Nephron progenitor cell (in vitro differentiated cells): ENCODE measurements at regions not wholly inside any gene's neighbourhood (a gene's known extent, or its start where the extent isn't known, plus 50 kb on each side); places are given as distances from the start of the nearest gene placed in this dataset.

Experiments
- DNase-seq: peaks from one replicate; pipeline ENCODE4 v3.0.0; 2021
- H3K27ac Mint-ChIP-seq: 2 replicates; pipeline ENCODE4 v1.8.0; 2021; ENCODE audit warnings: mild to moderate bottlenecking, moderate library complexity, mixed read lengths
- H3K27me3 Mint-ChIP-seq: 2 replicates; pipeline ENCODE4 v1.8.0; 2021; ENCODE audit warnings: mild to moderate bottlenecking, low read depth, mixed read lengths; ENCODE audit not compliant: poor library complexity
- H3K36me3 Mint-ChIP-seq: 2 replicates; pipeline ENCODE4 v1.8.0; 2021; ENCODE audit warnings: low read depth, mixed read lengths
- H3K4me1 Mint-ChIP-seq: 2 replicates; pipeline ENCODE4 v1.8.0; 2021; ENCODE audit warnings: mixed read lengths
- H3K4me3 Mint-ChIP-seq: 2 replicates; pipeline ENCODE4 v1.8.0; 2021; ENCODE audit warnings: mild to moderate bottlenecking, moderate library complexity, mixed read lengths
- H3K9me3 Mint-ChIP-seq: 2 replicates; pipeline ENCODE4 v1.8.0; 2021; ENCODE audit warnings: mild to moderate bottlenecking, moderate library complexity, mixed read lengths
- TF ChIP-seq, protein P1 (sequence below): fragments of 200-600 bp; sonication (generic); IDR thresholded peaks from 2 replicates; pipeline ENCODE4 v1.5.0; 2021; ENCODE audit warnings: antibody characterized with exemption

DNA sequence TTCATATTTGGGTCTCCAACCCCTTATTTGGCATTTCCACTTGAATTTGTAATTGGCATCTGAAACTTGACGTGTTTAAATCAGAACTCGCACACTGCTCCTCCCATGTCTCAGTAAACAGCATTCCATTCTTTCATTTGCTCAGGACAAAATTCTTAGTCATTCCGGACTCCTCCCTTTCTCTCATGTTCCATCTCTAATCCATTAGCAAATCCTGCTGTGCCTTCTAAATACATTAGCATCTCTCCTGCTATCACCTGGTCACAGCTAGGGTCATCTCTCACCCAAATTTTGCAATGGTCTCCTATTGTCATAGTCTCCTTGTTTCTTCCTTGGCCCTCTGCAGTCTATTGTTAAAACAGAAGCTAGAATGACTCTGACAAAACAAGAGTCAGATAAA lies 119.9 kb upstream of the CADPS start:
- Mint-ChIP-seq H3K9me3 (no peaks in the 10 kb centered on the region), H3K27me3 (no peaks in the 10 kb centered on the region), H3K4me3 (no peak overlapping the region), H3K27ac (no peak overlapping the region), H3K4me1 (peaks cover 7% of the 10 kb centered on the region), H3K36me3 (no peaks in the 10 kb centered on the region)
- DNase-seq, result no peak
- TF ChIP-seq, protein P1, sequence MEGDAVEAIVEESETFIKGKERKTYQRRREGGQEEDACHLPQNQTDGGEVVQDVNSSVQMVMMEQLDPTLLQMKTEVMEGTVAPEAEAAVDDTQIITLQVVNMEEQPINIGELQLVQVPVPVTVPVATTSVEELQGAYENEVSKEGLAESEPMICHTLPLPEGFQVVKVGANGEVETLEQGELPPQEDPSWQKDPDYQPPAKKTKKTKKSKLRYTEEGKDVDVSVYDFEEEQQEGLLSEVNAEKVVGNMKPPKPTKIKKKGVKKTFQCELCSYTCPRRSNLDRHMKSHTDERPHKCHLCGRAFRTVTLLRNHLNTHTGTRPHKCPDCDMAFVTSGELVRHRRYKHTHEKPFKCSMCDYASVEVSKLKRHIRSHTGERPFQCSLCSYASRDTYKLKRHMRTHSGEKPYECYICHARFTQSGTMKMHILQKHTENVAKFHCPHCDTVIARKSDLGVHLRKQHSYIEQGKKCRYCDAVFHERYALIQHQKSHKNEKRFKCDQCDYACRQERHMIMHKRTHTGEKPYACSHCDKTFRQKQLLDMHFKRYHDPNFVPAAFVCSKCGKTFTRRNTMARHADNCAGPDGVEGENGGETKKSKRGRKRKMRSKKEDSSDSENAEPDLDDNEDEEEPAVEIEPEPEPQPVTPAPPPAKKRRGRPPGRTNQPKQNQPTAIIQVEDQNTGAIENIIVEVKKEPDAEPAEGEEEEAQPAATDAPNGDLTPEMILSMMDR, result no peak

DNA sequence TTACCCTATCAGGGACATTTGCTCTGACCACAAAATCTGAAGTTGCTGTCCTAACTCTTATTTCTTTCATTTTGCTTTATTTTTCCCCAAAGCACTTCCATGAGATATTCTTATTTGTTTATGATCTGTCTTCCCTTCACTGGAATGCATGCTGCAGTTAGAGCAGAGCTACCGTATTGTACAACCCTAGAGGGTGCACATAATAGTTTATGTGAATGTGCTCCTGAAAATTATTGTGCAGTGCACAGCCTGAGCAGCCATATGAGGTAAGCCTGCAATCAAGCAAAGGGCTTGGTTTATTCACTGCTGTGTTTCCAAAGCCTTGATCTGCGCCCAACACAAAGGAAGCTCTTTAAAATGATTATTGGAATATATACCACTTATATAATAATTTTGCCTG lies 120.3 kb upstream of the CADPS start:
- DNase-seq, result no peak
- no peak overlapping the region for H3K4me3 Mint-ChIP-seq
- H3K27me3 Mint-ChIP-seq, result no peaks in the 10 kb centered on the region
- H3K4me1 Mint-ChIP-seq, result peaks cover 3% of the 10 kb centered on the region
- no peaks in the 10 kb centered on the region for H3K36me3 Mint-ChIP-seq
- H3K27ac Mint-ChIP-seq, result no peak overlapping the region
- no peaks in the 10 kb centered on the region for H3K9me3 Mint-ChIP-seq
- TF ChIP-seq, protein P1, result no peak

DNA sequence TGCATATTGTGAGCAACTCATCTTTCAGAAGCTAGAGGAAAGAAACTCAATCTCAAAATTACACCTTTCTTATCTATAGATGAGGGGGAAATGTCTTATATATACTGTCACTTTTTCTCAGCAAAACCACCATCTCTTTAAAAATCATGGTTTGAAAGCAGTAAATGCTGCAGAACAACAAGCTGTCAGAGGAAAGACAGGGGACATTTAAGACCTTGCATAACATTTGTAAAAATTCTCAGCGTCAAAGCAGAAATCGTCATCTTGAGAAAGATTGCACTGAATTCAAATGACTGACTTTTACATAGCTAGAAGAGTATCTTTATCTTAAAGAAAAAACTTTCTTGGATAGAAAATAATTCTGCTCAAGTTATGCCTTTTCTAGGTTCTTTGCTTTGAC lies 122.2 kb upstream of the CADPS start:
- Mint-ChIP-seq H3K36me3 (no peaks in the 10 kb centered on the region), H3K9me3 (peaks cover under 1% of the 10 kb centered on the region), H3K27me3 (no peaks in the 10 kb centered on the region), H3K27ac (no peak overlapping the region), H3K4me3 (no peak overlapping the region), H3K4me1 (no peaks in the 10 kb centered on the region)
- TF ChIP-seq, protein P1, result no peak
- no peak for DNase-seq

DNA sequence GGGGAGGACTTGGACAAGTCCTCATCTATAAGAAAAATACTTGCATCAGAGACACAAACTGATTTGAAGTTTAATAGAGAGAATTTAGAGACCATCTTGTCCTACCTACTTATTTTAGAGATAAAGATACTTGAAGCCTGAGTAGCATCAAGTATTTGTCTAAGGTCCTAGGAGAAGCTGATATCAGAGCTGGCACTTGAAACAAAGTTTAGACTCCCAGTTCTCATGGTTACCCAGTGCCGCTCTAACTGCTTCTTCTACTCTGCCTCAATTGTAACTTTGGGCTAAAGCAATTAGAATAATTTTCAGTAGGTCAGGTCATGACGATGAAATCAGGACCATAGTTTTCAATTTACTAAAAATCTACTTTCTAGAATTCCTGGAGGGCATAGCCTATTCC lies 123.9 kb upstream of the CADPS start:
- TF ChIP-seq, protein P1, result no peak
- Mint-ChIP-seq H3K36me3 (peaks cover 4% of the 10 kb centered on the region), H3K27me3 (no peaks in the 10 kb centered on the region), H3K4me1 (no peaks in the 10 kb centered on the region), H3K27ac (no peak overlapping the region), H3K9me3 (peaks cover 14% of the 10 kb centered on the region), H3K4me3 (no peak overlapping the region)
- DNase-seq, result no peak

DNA sequence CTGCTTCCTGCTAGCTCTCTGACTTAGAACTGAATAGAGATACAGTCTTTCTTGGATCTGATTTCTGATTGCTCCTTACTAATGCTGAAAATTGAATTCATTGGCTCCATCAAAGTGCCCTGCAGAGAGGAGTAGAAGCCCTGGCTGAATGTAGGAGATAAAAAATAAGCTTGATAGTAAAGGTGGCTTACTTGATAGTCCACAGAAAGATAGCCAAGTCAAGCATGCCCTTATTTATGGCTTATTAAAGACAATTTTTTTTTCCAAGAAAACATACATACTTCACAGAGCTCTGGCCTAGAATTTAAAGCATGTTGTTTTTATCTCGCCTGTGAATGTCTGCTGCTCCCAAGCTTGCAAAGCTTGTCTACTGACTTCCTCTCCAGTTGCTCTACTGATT lies 124.6 kb upstream of the CADPS start:
- TF ChIP-seq, protein P1, result no peak
- Mint-ChIP-seq H3K9me3 (peaks cover 18% of the 10 kb centered on the region), H3K27me3 (peaks cover 3% of the 10 kb centered on the region), H3K36me3 (peaks cover 4% of the 10 kb centered on the region), H3K4me3 (no peak overlapping the region), H3K27ac (no peak overlapping the region), H3K4me1 (no peaks in the 10 kb centered on the region)
- DNase-seq, result no peak

DNA sequence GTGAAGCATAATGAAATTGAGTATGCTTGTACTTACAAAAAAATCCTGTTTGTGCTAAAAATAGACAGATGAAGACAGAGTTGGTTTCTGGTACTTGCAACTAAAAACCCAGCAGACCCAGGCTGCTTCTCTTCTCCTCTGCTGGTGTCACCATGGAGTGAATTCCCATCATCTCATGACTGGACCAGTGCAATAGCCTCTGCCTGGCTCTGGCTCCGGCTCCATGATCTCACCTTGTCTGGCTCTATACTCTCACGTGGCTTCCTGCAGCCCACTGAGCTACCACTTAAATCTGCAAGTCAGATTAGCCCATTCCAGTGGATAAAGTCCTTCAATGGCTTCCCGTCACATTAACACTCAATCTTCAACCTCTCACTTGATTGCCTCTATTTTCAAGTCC lies 129.2 kb upstream of the CADPS start:
- TF ChIP-seq, protein P1, result no peak
- peaks cover 3% of the 10 kb centered on the region for H3K27me3 Mint-ChIP-seq
- peaks cover 20% of the 10 kb centered on the region for H3K9me3 Mint-ChIP-seq
- H3K36me3 Mint-ChIP-seq, result peaks cover 4% of the 10 kb centered on the region
- no peak for DNase-seq
- no peak overlapping the region for H3K27ac Mint-ChIP-seq
- H3K4me3 Mint-ChIP-seq, result no peak overlapping the region
- no peaks in the 10 kb centered on the region for H3K4me1 Mint-ChIP-seq
